Omental fat pad (tissue), 3 donors: ENCODE measurements at regions not wholly inside any gene's neighbourhood (a gene's known extent, or its start where the extent isn't known, plus 50 kb on each side); places are given as distances from the start of the nearest gene placed in this dataset.

Experiments
- ATAC-seq: fragments of 150-250 bp; one replicate; pipeline ENCODE4 v1.9.1; 2016; ENCODE audit warnings: mild to moderate bottlenecking, moderate library complexity; ENCODE audit not compliant: low FRiP score
- DNase-seq: peaks from one replicate; pipeline ENCODE4 v3.0.0-alpha.2; 2019; ENCODE audit warnings: low spot score
- TF ChIP-seq, protein P1 (sequence below), 3 donors: fragments of 450-650 bp; IDR thresholded peaks; one replicate each; pipeline ENCODE4 v1.5.1; 2016 to 2017; ENCODE audit warnings: antibody characterized with exemption in 3 of 3, mild to moderate bottlenecking in 3 of 3, moderate library complexity in 2 of 3

DNA sequence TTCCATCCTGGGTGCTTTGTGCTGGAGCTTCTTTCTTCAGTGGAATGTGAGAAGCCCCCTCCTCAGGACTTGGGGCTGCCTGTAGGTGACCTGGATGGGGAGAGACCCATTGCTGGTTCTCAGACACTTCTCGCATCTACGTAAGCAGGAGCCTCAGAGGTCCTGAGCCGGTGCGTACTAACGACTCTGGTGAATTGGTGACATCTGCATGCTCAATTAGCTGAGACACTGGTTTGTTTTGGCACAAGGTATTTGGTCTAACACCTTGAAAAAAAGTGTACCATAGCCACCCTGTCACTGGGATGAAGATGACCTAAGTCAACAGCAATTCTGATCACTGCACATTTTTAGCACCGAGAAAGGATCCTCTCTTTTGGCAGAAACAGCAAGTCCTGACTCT, 57.7 kb downstream of the LRRC30 start:
- TF ChIP-seq, protein P1, sequence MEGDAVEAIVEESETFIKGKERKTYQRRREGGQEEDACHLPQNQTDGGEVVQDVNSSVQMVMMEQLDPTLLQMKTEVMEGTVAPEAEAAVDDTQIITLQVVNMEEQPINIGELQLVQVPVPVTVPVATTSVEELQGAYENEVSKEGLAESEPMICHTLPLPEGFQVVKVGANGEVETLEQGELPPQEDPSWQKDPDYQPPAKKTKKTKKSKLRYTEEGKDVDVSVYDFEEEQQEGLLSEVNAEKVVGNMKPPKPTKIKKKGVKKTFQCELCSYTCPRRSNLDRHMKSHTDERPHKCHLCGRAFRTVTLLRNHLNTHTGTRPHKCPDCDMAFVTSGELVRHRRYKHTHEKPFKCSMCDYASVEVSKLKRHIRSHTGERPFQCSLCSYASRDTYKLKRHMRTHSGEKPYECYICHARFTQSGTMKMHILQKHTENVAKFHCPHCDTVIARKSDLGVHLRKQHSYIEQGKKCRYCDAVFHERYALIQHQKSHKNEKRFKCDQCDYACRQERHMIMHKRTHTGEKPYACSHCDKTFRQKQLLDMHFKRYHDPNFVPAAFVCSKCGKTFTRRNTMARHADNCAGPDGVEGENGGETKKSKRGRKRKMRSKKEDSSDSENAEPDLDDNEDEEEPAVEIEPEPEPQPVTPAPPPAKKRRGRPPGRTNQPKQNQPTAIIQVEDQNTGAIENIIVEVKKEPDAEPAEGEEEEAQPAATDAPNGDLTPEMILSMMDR (IDR thresholded peaks at IDR 0.05), result no peak
- no peak for ATAC-seq
- no peak for DNase-seq

DNA sequence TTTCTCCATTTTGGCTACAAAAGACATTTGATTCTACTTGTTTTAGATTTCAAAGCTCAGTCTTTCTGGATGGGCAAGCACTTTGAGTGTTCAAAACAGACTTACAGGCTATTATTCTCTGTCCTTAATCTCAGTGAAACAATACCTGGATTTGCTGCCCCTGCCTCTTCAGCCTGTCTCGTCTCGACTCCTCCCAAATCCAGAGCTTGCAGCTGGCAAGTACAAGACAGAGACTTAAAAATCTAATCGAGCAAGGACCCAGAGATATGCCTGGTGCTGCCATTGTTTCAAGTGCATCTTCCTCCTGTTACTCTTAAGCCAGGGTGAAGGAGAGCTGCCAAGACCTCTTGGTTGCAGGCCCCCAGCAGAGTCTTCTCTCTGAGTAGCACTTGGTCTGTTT, 59.2 kb downstream of the LRRC30 start:
- DNase-seq (no peak), ATAC-seq (no peak)
- TF ChIP-seq, protein P1 (IDR thresholded peaks at IDR 0.05), result no peak

DNA sequence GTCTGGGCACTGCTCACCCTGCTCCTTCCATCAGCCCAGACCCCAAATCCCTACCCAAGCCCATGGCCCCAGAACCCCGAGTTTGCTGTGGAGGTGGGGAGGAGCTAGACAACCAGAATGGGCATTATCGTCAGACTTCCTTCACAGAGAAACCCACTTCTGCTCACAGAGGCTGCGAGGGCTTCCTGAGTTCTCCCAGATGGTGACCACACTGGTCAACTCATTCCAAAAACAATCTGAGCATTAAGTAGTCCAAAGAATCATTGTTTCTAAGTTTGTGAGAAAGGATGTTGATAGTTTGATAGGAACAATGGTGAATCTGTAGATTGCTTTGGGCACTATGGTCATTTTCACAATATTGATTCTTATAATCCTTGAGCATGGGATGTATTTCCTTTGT, 60.2 kb downstream of the LRRC30 start:
- ATAC-seq (no peak), DNase-seq (no peak)
- TF ChIP-seq, protein P1 (IDR thresholded peaks at IDR 0.05), result no peak

DNA sequence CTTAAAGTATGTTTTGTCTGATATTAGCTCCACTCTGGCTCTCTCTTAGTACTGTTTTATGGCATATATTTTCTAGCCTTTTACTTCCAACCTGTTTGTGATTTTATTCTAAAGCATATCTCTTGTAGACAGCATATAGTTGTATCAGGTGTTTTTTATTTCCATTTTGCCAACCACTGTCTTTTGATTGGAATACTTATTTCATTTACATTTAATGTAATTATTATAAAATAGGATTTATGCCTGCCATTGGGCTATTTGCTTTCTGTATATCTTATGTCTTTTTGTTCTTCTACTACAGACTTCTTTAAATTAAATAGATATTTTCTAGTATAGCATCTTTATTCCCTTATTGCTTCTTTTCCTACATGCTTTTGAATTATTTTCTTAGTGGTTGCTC, 67.3 kb downstream of the LRRC30 start:
- TF ChIP-seq, protein P1 (IDR thresholded peaks at IDR 0.05), result no peak
- no peak for DNase-seq
- ATAC-seq, result no peak

DNA sequence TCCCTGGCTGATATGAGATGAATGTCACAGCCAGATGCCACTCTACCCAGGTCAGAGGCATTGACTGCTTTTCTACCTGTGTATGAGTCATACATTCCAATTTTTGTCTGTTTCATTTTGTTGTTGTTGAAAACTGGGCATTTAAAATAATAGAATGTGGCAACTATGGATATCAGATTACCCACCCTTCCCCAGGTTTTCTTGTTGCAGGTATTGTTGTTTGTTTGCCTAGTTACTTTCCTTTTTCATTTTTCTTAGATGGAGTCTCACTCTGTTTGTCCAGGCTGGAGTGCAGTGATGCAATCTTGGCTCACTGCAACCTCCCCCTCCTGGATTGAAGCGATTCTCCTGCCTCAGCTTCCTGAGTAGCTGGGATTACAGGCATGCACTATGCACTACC, 70.2 kb downstream of the LRRC30 start:
- ATAC-seq (no peak), DNase-seq (no peak)
- TF ChIP-seq, protein P1 (IDR thresholded peaks at IDR 0.05), result no peak

DNA sequence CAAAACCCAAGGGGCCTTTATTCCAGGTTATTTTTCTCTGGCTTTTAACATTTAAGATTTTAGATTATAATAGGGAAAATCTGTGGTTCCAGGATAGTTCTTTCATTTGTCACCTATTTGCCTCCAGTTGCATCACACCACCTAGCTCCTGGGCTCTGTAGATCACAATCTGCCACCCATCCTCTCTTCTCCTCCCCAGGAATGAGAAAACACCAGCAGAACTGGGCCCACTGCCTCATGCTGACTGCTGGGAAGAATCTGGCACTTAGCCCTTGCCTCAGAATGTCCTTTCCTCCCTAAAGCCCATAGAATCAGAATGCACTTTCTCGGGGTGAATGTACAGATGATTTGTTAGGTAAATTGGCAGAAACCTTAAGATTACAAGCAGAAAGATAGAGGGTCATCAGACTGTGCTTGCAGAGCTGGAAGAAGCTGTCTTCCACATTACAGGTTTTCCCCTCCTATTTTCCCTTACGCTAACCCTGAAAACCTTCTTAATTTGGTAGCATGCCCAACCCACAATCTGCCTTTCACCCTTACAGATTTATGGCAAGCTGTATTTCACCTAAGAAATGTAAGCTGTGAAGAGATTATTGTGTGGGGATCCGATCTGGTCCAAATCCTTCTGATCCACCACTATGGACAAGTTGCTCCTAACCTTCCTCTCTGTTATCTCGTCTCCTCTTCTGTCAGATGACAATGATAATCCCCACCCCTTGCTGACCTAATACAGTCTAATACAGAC, 72.6 kb downstream of the LRRC30 start:
- ATAC-seq (no peak), DNase-seq (no peak)
- TF ChIP-seq, protein P1 (IDR thresholded peaks at IDR 0.05), result no peak

DNA sequence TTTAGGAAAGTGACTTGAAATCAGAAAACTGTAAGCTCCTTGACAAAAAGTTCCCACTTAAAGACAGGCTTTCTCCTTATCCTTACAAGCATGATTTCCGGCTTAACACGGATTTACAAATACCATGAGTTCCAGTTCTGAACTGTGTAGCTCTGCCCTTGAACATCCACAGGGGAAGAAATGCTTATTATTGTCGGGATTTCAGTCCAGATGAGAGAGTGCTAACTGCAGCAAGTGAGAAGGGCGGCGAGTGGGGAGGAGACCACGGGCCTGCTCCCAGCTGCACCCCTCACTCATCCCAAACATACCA, 73.1 kb downstream of the LRRC30 start:
- DNase-seq, result no peak
- no peak for ATAC-seq
- TF ChIP-seq, protein P1 (IDR thresholded peaks at IDR 0.05), result no peak
